HUES48 (cell line): ENCODE measurements at regions not wholly inside any gene's neighbourhood (a gene's known extent, or its start where the extent isn't known, plus 50 kb on each side); places are given as distances from the start of the nearest gene placed in this dataset.

ENCODE experiments used
- H3K27ac ChIP-seq: one replicate; pipeline ENCODE4 v1.7.0; 2013; ENCODE audit warnings: low read depth, low read length, inconsistent platforms
- H3K27me3 ChIP-seq: 2 replicates; pipeline ENCODE4 v1.6.1; 2013; ENCODE audit warnings: mild to moderate bottlenecking, low read length; ENCODE audit not compliant: control insufficient read depth, insufficient read depth
- H3K36me3 ChIP-seq: 2 replicates; pipeline ENCODE4 v1.6.1; 2013; ENCODE audit warnings: low read length; ENCODE audit not compliant: control insufficient read depth, insufficient read depth
- H3K4me1 ChIP-seq: 2 replicates; pipeline ENCODE4 v1.6.1; 2013; ENCODE audit warnings: mild to moderate bottlenecking, low read length; ENCODE audit not compliant: control insufficient read depth, insufficient read depth
- H3K4me3 ChIP-seq: 2 replicates; pipeline ENCODE4 v1.5.1; 2013; ENCODE audit warnings: mild to moderate bottlenecking, low read depth, low read length
- H3K9ac ChIP-seq: 2 replicates; pipeline ENCODE4 v1.6.1; 2013; ENCODE audit warnings: mild to moderate bottlenecking, low read depth, low read length, moderate library complexity
- H3K9me3 ChIP-seq: 2 replicates; pipeline ENCODE4 v1.6.1; 2013; ENCODE audit warnings: low read length; ENCODE audit not compliant: control insufficient read depth, insufficient read depth

- Histone ChIP-seq H3K4me1 (no peaks in the 10 kb centered on the region), H3K9me3 (peaks cover 6% of the 10 kb centered on the region; the same call in 1 of the 2 replicates), H3K27me3 (no peaks in the 10 kb centered on the region)
Measured at GRCh38 chr4:33661636-33662035, 2582.7 kb downstream of the ARAP2 start.

GRCh38 chr4:33685939-33686338 is 2558.4 kb downstream of the ARAP2 start:
- Histone ChIP-seq H3K9me3 (peaks cover 6% of the 10 kb centered on the region), H3K27me3 (no peaks in the 10 kb centered on the region), H3K4me3 (no peak overlapping the region), H3K9ac (no peak overlapping the region), H3K4me1 (no peaks in the 10 kb centered on the region), H3K27ac (no peak overlapping the region), H3K36me3 (no peaks in the 10 kb centered on the region)

More at GRCh38 chr4:33661636-33662035, 2582.7 kb downstream of the ARAP2 start:
- no peak overlapping the region for H3K27ac ChIP-seq
- no peak overlapping the region for H3K9ac ChIP-seq
- no peak overlapping the region for H3K4me3 ChIP-seq
- no peaks in the 10 kb centered on the region for H3K36me3 ChIP-seq

- Histone ChIP-seq H3K9me3 (peaks cover 21% of the 10 kb centered on the region), H3K4me1 (no peaks in the 10 kb centered on the region), H3K36me3 (no peaks in the 10 kb centered on the region), H3K27ac (no peak overlapping the region), H3K27me3 (no peaks in the 10 kb centered on the region), H3K9ac (no peak overlapping the region), H3K4me3 (no peak overlapping the region)
Measured at GRCh38 chr4:33696041-33696440, 2548.3 kb downstream of the ARAP2 start.

- H3K4me1 ChIP-seq = no peaks in the 10 kb centered on the region
- H3K36me3 ChIP-seq = no peaks in the 10 kb centered on the region
- no peak overlapping the region for H3K4me3 ChIP-seq
- H3K27me3 ChIP-seq = no peaks in the 10 kb centered on the region
- H3K27ac ChIP-seq = no peak overlapping the region
- H3K9me3 ChIP-seq = peaks cover 21% of the 10 kb centered on the region
- no peak overlapping the region for H3K9ac ChIP-seq
Measured at GRCh38 chr4:33696586-33696985, 2547.7 kb downstream of the ARAP2 start.

- Histone ChIP-seq H3K36me3 (no peaks in the 10 kb centered on the region), H3K9ac (no peak overlapping the region), H3K27ac (no peak overlapping the region), H3K4me3 (no peak overlapping the region), H3K4me1 (no peaks in the 10 kb centered on the region), H3K27me3 (no peaks in the 10 kb centered on the region), H3K9me3 (peaks cover 28% of the 10 kb centered on the region)
Measured at GRCh38 chr4:33709247-33709646, 2535.1 kb downstream of the ARAP2 start.

GRCh38 chr4:33711826-33712225 is 2532.5 kb downstream of the ARAP2 start:
- H3K36me3 ChIP-seq = no peaks in the 10 kb centered on the region
- H3K9ac ChIP-seq = no peak overlapping the region
- H3K27ac ChIP-seq = no peak overlapping the region
- no peaks in the 10 kb centered on the region for H3K4me1 ChIP-seq
- no peaks in the 10 kb centered on the region for H3K27me3 ChIP-seq
- no peak overlapping the region for H3K4me3 ChIP-seq
- peaks cover 28% of the 10 kb centered on the region for H3K9me3 ChIP-seq

- H3K4me3 ChIP-seq = no peak overlapping the region
- H3K27me3 ChIP-seq = no peaks in the 10 kb centered on the region
- no peak overlapping the region for H3K9ac ChIP-seq
- H3K4me1 ChIP-seq = no peaks in the 10 kb centered on the region
- no peaks in the 10 kb centered on the region for H3K36me3 ChIP-seq
- H3K27ac ChIP-seq = no peak overlapping the region
- peaks cover 12% of the 10 kb centered on the region for H3K9me3 ChIP-seq
Measured at GRCh38 chr4:33714971-33715370, 2529.3 kb downstream of the ARAP2 start.

- Histone ChIP-seq H3K4me1 (no peaks in the 10 kb centered on the region), H3K9me3 (peaks cover 3% of the 10 kb centered on the region; the same call in 1 of the 2 replicates), H3K4me3 (no peak overlapping the region), H3K9ac (no peak overlapping the region), H3K27ac (no peak overlapping the region), H3K36me3 (no peaks in the 10 kb centered on the region), H3K27me3 (no peaks in the 10 kb centered on the region)
Measured at GRCh38 chr4:33715841-33716395, 2528.4 kb downstream of the ARAP2 start.

- Histone ChIP-seq H3K4me3 (no peak overlapping the region), H3K4me1 (no peaks in the 10 kb centered on the region), H3K9ac (no peak overlapping the region), H3K27me3 (no peaks in the 10 kb centered on the region), H3K27ac (no peak overlapping the region), H3K9me3 (no peaks in the 10 kb centered on the region), H3K36me3 (no peaks in the 10 kb centered on the region)
Measured at GRCh38 chr4:33722254-33722653, 2522.1 kb downstream of the ARAP2 start.

GRCh38 chr4:33722800-33723516 is 2521.4 kb downstream of the ARAP2 start:
- no peak overlapping the region for H3K9ac ChIP-seq
- no peaks in the 10 kb centered on the region for H3K4me1 ChIP-seq
- no peaks in the 10 kb centered on the region for H3K27me3 ChIP-seq
- H3K36me3 ChIP-seq = no peaks in the 10 kb centered on the region
- no peak overlapping the region for H3K4me3 ChIP-seq
- H3K27ac ChIP-seq = no peak overlapping the region
- H3K9me3 ChIP-seq = no peaks in the 10 kb centered on the region

GRCh38 chr4:33724685-33725084 is 2519.6 kb downstream of the ARAP2 start:
- no peaks in the 10 kb centered on the region for H3K36me3 ChIP-seq
- no peaks in the 10 kb centered on the region for H3K27me3 ChIP-seq
- no peak overlapping the region for H3K4me3 ChIP-seq
- no peaks in the 10 kb centered on the region for H3K4me1 ChIP-seq
- H3K27ac ChIP-seq = no peak overlapping the region
- H3K9ac ChIP-seq = no peak overlapping the region
- H3K9me3 ChIP-seq = no peaks in the 10 kb centered on the region
